RPMI7951 (cell line): ENCODE measurements at regions not wholly inside any gene's neighbourhood (a gene's known extent, or its start where the extent isn't known, plus 50 kb on each side); places are given as distances from the start of the nearest gene placed in this dataset.
"Not testable (repeated sequence)": the region's sequence is repeated elsewhere in the genome, so short reads cannot be mapped to it uniquely, and the experiment has no call there.

Source experiments
- DNase-seq: peaks from one replicate; pipeline ENCODE4 v3.0.0-alpha.2; 2012; ENCODE audit warnings: low read depth

- not testable (repeated sequence) for DNase-seq
These were observed 64.5 kb downstream of the SLC30A10 start for GRCh38 chr1:219863816-219864215.

GRCh38 chr1:219862366-219862765 lies 66.0 kb downstream of the SLC30A10 start:
- DNase-seq = no peak

GRCh38 chr1:219858980-219859379 lies 69.4 kb downstream of the SLC30A10 start:
- no peak for DNase-seq

- DNase-seq = peak; percentile 2
These were observed 81.0 kb downstream of the SLC30A10 start for GRCh38 chr1:219847215-219847855.

- not testable (repeated sequence) for DNase-seq
These were observed 88.8 kb downstream of the SLC30A10 start for GRCh38 chr1:219839595-219839994.

- DNase-seq = no peak
These were observed 90.4 kb downstream of the SLC30A10 start for GRCh38 chr1:219837994-219838294.

GRCh38 chr1:219837274-219837993 lies 90.9 kb downstream of the SLC30A10 start:
- DNase-seq = peak; percentile 58

- no peak for DNase-seq
These were observed 93.9 kb downstream of the SLC30A10 start for GRCh38 chr1:219834314-219834917.

- no peak for DNase-seq
These were observed 95.0 kb downstream of the SLC30A10 start for GRCh38 chr1:219833214-219833815.

- DNase-seq = no peak
These were observed 102.1 kb downstream of the SLC30A10 start for GRCh38 chr1:219826290-219826689.

- DNase-seq = no peak
These were observed 103.0 kb downstream of the SLC30A10 start for GRCh38 chr1:219825355-219825754.

GRCh38 chr1:219824338-219824737 lies 104.0 kb downstream of the SLC30A10 start:
- DNase-seq = no peak

- no peak for DNase-seq
These were observed 107.8 kb downstream of the SLC30A10 start for GRCh38 chr1:219820551-219820950.

GRCh38 chr1:219817914-219818313 lies 110.4 kb downstream of the SLC30A10 start:
- no peak for DNase-seq

- DNase-seq = no peak
These were observed 115.1 kb downstream of the SLC30A10 start for GRCh38 chr1:219813294-219813693.

- peak; percentile 75 for DNase-seq
These were observed 115.7 kb downstream of the SLC30A10 start for GRCh38 chr1:219812491-219813203.

GRCh38 chr1:219812086-219812485 lies 116.3 kb downstream of the SLC30A10 start:
- DNase-seq = no peak

GRCh38 chr1:219810451-219810850 lies 117.9 kb downstream of the SLC30A10 start:
- DNase-seq = no peak

- no peak for DNase-seq
These were observed 119.6 kb downstream of the SLC30A10 start for GRCh38 chr1:219808790-219809189.

- peak; percentile 77 for DNase-seq
These were observed 121.7 kb downstream of the SLC30A10 start for GRCh38 chr1:219806642-219807041.

- DNase-seq = no peak
These were observed 122.3 kb downstream of the SLC30A10 start for GRCh38 chr1:219806020-219806419.

- peak; percentile 54 for DNase-seq
These were observed 123.2 kb downstream of the SLC30A10 start for GRCh38 chr1:219805191-219805590.
